ENCODE measurements at regions not wholly inside any gene's neighbourhood (a gene's known extent, or its start where the extent isn't known, plus 50 kb on each side); places are given as distances from the start of the nearest gene placed in this dataset.

GRCh38 chr12:127300753-127301152 is 966.2 kb upstream of the TMEM132C start:
- Histone ChIP-seq H3K27me3 (replicated peaks; ENCODE audit: insufficient read depth) (no peaks in the 10 kb centered on the region), H3K9me3 (no peaks in the 10 kb centered on the region), H3K36me3 (no peaks in the 10 kb centered on the region), H3K4me3 (no peak overlapping the region), H3K4me1 (replicated peaks) (no peaks in the 10 kb centered on the region), H3K27ac (no peak overlapping the region)
- TF ChIP-seq CTCF (IDR thresholded peaks at IDR 0.05) (no peak), POLR2AphosphoS5 (IDR thresholded peaks at IDR 0.05) (no peak), POLR2A (IDR thresholded peaks at IDR 0.05) (no peak)
- DNase-seq (ENCODE audit: low spot score): no peak
- WGBS: 49% methylated on average over 3 of the region's 3 CpGs
- intact Hi-C loops (cut with DNase I): no loop called here

- no peak for DNase-seq (ENCODE audit: low spot score)
- no peak overlapping the region for H3K27ac ChIP-seq
- H3K36me3 ChIP-seq: no peaks in the 10 kb centered on the region
- H3K9me3 ChIP-seq: no peaks in the 10 kb centered on the region
- H3K4me3 ChIP-seq: no peak overlapping the region
- intact Hi-C loops (cut with DNase I): no loop called here
- H3K4me1 ChIP-seq (replicated peaks): no peaks in the 10 kb centered on the region
- TF ChIP-seq POLR2AphosphoS5 (IDR thresholded peaks at IDR 0.05): no peak
- TF ChIP-seq CTCF (IDR thresholded peaks at IDR 0.05): no peak
- WGBS: 57% methylated on average over 1 of the region's 1 CpG
- H3K27me3 ChIP-seq (replicated peaks; ENCODE audit: insufficient read depth): no peaks in the 10 kb centered on the region
These were observed 965.1 kb upstream of the TMEM132C start for GRCh38 chr12:127301876-127302275.

- Histone ChIP-seq H3K27ac (no peak overlapping the region), H3K9me3 (no peaks in the 10 kb centered on the region), H3K4me1 (replicated peaks) (no peaks in the 10 kb centered on the region), H3K36me3 (no peaks in the 10 kb centered on the region), H3K4me3 (no peak overlapping the region), H3K27me3 (replicated peaks; ENCODE audit: insufficient read depth) (no peaks in the 10 kb centered on the region)
- TF ChIP-seq POLR2A (IDR thresholded peaks at IDR 0.05) (no peak), CTCF (IDR thresholded peaks at IDR 0.05) (no peak), POLR2AphosphoS5 (IDR thresholded peaks at IDR 0.05) (no peak)
- 90% methylated on average over 8 of the region's 8 CpGs for WGBS
- no peak for DNase-seq (ENCODE audit: low spot score)
- intact Hi-C loops (cut with DNase I): no loop called here
These were observed 961.9 kb upstream of the TMEM132C start for GRCh38 chr12:127304751-127305725.

GRCh38 chr12:127306604-127307215 is 960.3 kb upstream of the TMEM132C start:
- H3K36me3 ChIP-seq: no peaks in the 10 kb centered on the region
- TF ChIP-seq POLR2AphosphoS5 (IDR thresholded peaks at IDR 0.05) (no peak), POLR2A (IDR thresholded peaks at IDR 0.05) (no peak), CTCF (IDR thresholded peaks at IDR 0.05) (no peak)
- 48% methylated on average over 4 of the region's 4 CpGs for WGBS
- no peak overlapping the region for H3K4me3 ChIP-seq
- no peak overlapping the region for H3K27ac ChIP-seq
- H3K4me1 ChIP-seq (replicated peaks): no peaks in the 10 kb centered on the region
- H3K27me3 ChIP-seq (replicated peaks; ENCODE audit: insufficient read depth): no peaks in the 10 kb centered on the region
- no peak for DNase-seq (ENCODE audit: low spot score)
- intact Hi-C loops (cut with DNase I): no loop called here
- no peaks in the 10 kb centered on the region for H3K9me3 ChIP-seq

Measured in prostate gland (tissue), 2 donors.